Duodenal mucosa (tissue), 2 donors: ENCODE measurements at regions not wholly inside any gene's neighbourhood (a gene's known extent, or its start where the extent isn't known, plus 50 kb on each side); places are given as distances from the start of the nearest gene placed in this dataset.

Source experiments
- H3K27ac ChIP-seq: one replicate; pipeline ENCODE4 v1.7.0; 2013; ENCODE audit warnings: low read depth, low read length
- H3K27me3 ChIP-seq, 2 donors: one replicate each; pipeline ENCODE4 v1.7.0; 2013; ENCODE audit warnings: low read length in 2 of 2, control low read depth in 1 of 2; ENCODE audit not compliant: insufficient read depth in 2 of 2, control insufficient read depth in 1 of 2
- H3K36me3 ChIP-seq, 2 donors: one replicate each; pipeline ENCODE4 v1.7.0; 2013; ENCODE audit warnings: low read length in 2 of 2, control low read depth in 1 of 2; ENCODE audit not compliant: insufficient read depth in 2 of 2, control insufficient read depth in 1 of 2
- H3K4me1 ChIP-seq, 2 donors: one replicate each; pipeline ENCODE4 v1.7.0; 2013; ENCODE audit warnings: low read length in 2 of 2, control low read depth in 1 of 2; ENCODE audit not compliant: insufficient read depth in 2 of 2, control insufficient read depth in 1 of 2
- H3K4me3 ChIP-seq, 2 donors: one replicate each; pipeline ENCODE4 v1.7.0; 2013; ENCODE audit warnings: low read length in 2 of 2, low read depth in 1 of 2
- H3K9ac ChIP-seq, 2 donors: one replicate each; pipeline ENCODE4 v1.7.0; 2013; ENCODE audit warnings: low read length in 2 of 2, low read depth in 1 of 2
- H3K9me3 ChIP-seq, 2 donors: one replicate each; pipeline ENCODE4 v1.7.0; 2013; ENCODE audit warnings: low read length in 2 of 2, control low read depth in 1 of 2; ENCODE audit not compliant: control insufficient read depth in 1 of 2

GRCh38 chr14:101374373-101375338 is 186.6 kb upstream of the DIO3 start:
- H3K4me3 ChIP-seq: no peak overlapping the region
- H3K36me3 ChIP-seq: no peaks in the 10 kb centered on the region
- no peak overlapping the region for H3K27ac ChIP-seq
- H3K4me1 ChIP-seq: no peaks in the 10 kb centered on the region
- no peaks in the 10 kb centered on the region for H3K27me3 ChIP-seq
- no peak overlapping the region for H3K9ac ChIP-seq
- no peaks in the 10 kb centered on the region for H3K9me3 ChIP-seq

- H3K27ac ChIP-seq: no peak overlapping the region
- H3K9me3 ChIP-seq: no peaks in the 10 kb centered on the region
- no peaks in the 10 kb centered on the region for H3K4me1 ChIP-seq
- no peaks in the 10 kb centered on the region for H3K27me3 ChIP-seq
- no peak overlapping the region for H3K9ac ChIP-seq
- no peak overlapping the region for H3K4me3 ChIP-seq
- H3K36me3 ChIP-seq: no peaks in the 10 kb centered on the region
Observed at GRCh38 chr14:101377069-101377468, 184.2 kb upstream of the DIO3 start.

GRCh38 chr14:101379842-101380241 is 181.5 kb upstream of the DIO3 start:
- Histone ChIP-seq H3K27me3 (no peaks in the 10 kb centered on the region), H3K27ac (no peak overlapping the region), H3K4me3 (no peak overlapping the region), H3K9me3 (peaks cover 0 to 10% of the 10 kb centered on the region in 2 donors), H3K9ac (no peak overlapping the region), H3K36me3 (no peaks in the 10 kb centered on the region), H3K4me1 (no peaks in the 10 kb centered on the region)

- H3K9ac ChIP-seq: no peak overlapping the region
- no peak overlapping the region for H3K4me3 ChIP-seq
- no peaks in the 10 kb centered on the region for H3K27me3 ChIP-seq
- no peaks in the 10 kb centered on the region for H3K36me3 ChIP-seq
- no peaks in the 10 kb centered on the region for H3K4me1 ChIP-seq
- H3K27ac ChIP-seq: no peak overlapping the region
- peaks cover 0 to 10% of the 10 kb centered on the region in 2 donors for H3K9me3 ChIP-seq
Observed at GRCh38 chr14:101380512-101380911, 180.8 kb upstream of the DIO3 start.

- peaks cover 0 to 10% of the 10 kb centered on the region in 2 donors for H3K9me3 ChIP-seq
- no peaks in the 10 kb centered on the region for H3K4me1 ChIP-seq
- no peak overlapping the region for H3K9ac ChIP-seq
- no peaks in the 10 kb centered on the region for H3K36me3 ChIP-seq
- H3K27ac ChIP-seq: no peak overlapping the region
- H3K27me3 ChIP-seq: no peaks in the 10 kb centered on the region
- H3K4me3 ChIP-seq: no peak overlapping the region
Observed at GRCh38 chr14:101380940-101381339, 180.4 kb upstream of the DIO3 start.

- no peaks in the 10 kb centered on the region for H3K4me1 ChIP-seq
- H3K9ac ChIP-seq: no peak overlapping the region
- no peak overlapping the region for H3K27ac ChIP-seq
- peaks cover 0 to 10% of the 10 kb centered on the region in 2 donors for H3K9me3 ChIP-seq
- no peaks in the 10 kb centered on the region for H3K36me3 ChIP-seq
- H3K27me3 ChIP-seq: no peaks in the 10 kb centered on the region
- no peak overlapping the region for H3K4me3 ChIP-seq
Observed at GRCh38 chr14:101383737-101384338, 177.5 kb upstream of the DIO3 start.

- no peaks in the 10 kb centered on the region for H3K36me3 ChIP-seq
- no peaks in the 10 kb centered on the region for H3K4me1 ChIP-seq
- H3K27me3 ChIP-seq: no peaks in the 10 kb centered on the region
- H3K9ac ChIP-seq: no peak overlapping the region
- no peaks in the 10 kb centered on the region for H3K9me3 ChIP-seq
- H3K4me3 ChIP-seq: no peak overlapping the region
- H3K27ac ChIP-seq: no peak overlapping the region
Observed at GRCh38 chr14:101394374-101394773, 166.9 kb upstream of the DIO3 start.

- no peak overlapping the region for H3K27ac ChIP-seq
Observed at GRCh38 chr14:101395779-101396178, 165.5 kb upstream of the DIO3 start.

GRCh38 chr14:101397206-101397605 is 164.1 kb upstream of the DIO3 start:
- Histone ChIP-seq H3K36me3 (no peaks in the 10 kb centered on the region), H3K27me3 (no peaks in the 10 kb centered on the region), H3K4me1 (no peaks in the 10 kb centered on the region), H3K9me3 (no peaks in the 10 kb centered on the region), H3K4me3 (no peak overlapping the region), H3K9ac (no peak overlapping the region), H3K27ac (no peak overlapping the region)

More at GRCh38 chr14:101395779-101396178, 165.5 kb upstream of the DIO3 start:
- H3K36me3 ChIP-seq: no peaks in the 10 kb centered on the region
- H3K9me3 ChIP-seq: no peaks in the 10 kb centered on the region
- H3K4me1 ChIP-seq: no peaks in the 10 kb centered on the region
- no peak overlapping the region for H3K9ac ChIP-seq
- H3K4me3 ChIP-seq: no peak overlapping the region
- H3K27me3 ChIP-seq: no peaks in the 10 kb centered on the region

- Histone ChIP-seq H3K27me3 (no peaks in the 10 kb centered on the region), H3K9ac (no peak overlapping the region), H3K4me1 (no peaks in the 10 kb centered on the region)
Observed at GRCh38 chr14:101398011-101398410, 163.3 kb upstream of the DIO3 start.

More at GRCh38 chr14:101398011-101398410, 163.3 kb upstream of the DIO3 start:
- H3K4me3 ChIP-seq: no peak overlapping the region
- no peaks in the 10 kb centered on the region for H3K36me3 ChIP-seq
- no peaks in the 10 kb centered on the region for H3K9me3 ChIP-seq
- no peak overlapping the region for H3K27ac ChIP-seq
